Breast epithelium (tissue), 3 donors: ENCODE measurements at regions not wholly inside any gene's neighbourhood (a gene's known extent, or its start where the extent isn't known, plus 50 kb on each side); places are given as distances from the start of the nearest gene placed in this dataset.

Experiments used
- CTCF ChIP-seq, 3 donors: fragments of 450-650 bp; IDR thresholded peaks; one replicate each; pipeline ENCODE4 v1.5.1; 2016 to 2017; ENCODE audit warnings: antibody characterized with exemption in 3 of 3, mild to moderate bottlenecking in 3 of 3, moderate library complexity in 3 of 3
- POLR2A ChIP-seq: fragments of 450-650 bp; IDR thresholded peaks from one replicate; pipeline ENCODE4 v1.6.1; 2016; ENCODE audit warnings: antibody characterized with exemption, mild to moderate bottlenecking, moderate library complexity
- POLR2AphosphoS5 ChIP-seq, 3 donors: sonication (generic); formaldehyde crosslinking; IDR thresholded peaks; one replicate each; pipeline ENCODE4 v1.6.1; 2017; ENCODE audit warnings: antibody characterized with exemption in 3 of 3

GRCh38 chr5:105032917-105033316 is 1470.3 kb upstream of the NUDT12 start:
- no peak for TF ChIP-seq CTCF (IDR thresholded peaks at IDR 0.05)
- TF ChIP-seq POLR2AphosphoS5 (IDR thresholded peaks at IDR 0.05) = no peak
- no peak for TF ChIP-seq POLR2A
